IPS DF 6.9 (cell line): ENCODE measurements at regions not wholly inside any gene's neighbourhood (a gene's known extent, or its start where the extent isn't known, plus 50 kb on each side); places are given as distances from the start of the nearest gene placed in this dataset.

ENCODE experiments used
- DNase-seq: peaks from one replicate; pipeline ENCODE4 v3.0.0-alpha.2; 2013; ENCODE audit warnings: low read depth, low spot score
- H3K27ac ChIP-seq: one replicate; pipeline ENCODE4 v1.5.1; 2013; ENCODE audit warnings: low read length, control low read depth
- H3K27me3 ChIP-seq: 2 replicates; pipeline ENCODE4 v1.6.1; 2013; ENCODE audit warnings: mild to moderate bottlenecking, low read length; ENCODE audit not compliant: control insufficient read depth, insufficient read depth
- H3K36me3 ChIP-seq: 2 replicates; pipeline ENCODE4 v1.6.1; 2013; ENCODE audit warnings: low read length; ENCODE audit not compliant: control insufficient read depth, insufficient read depth
- H3K4me1 ChIP-seq: 2 replicates; pipeline ENCODE4 v1.6.1; 2013; ENCODE audit warnings: low read length; ENCODE audit not compliant: control insufficient read depth, insufficient read depth
- H3K4me3 ChIP-seq: 2 replicates; pipeline ENCODE4 v1.5.1; 2013; ENCODE audit warnings: mild to moderate bottlenecking, low read length
- H3K9me3 ChIP-seq: 2 replicates; pipeline ENCODE4 v1.6.1; 2013; ENCODE audit warnings: low read length, inconsistent platforms; ENCODE audit not compliant: control insufficient read depth, insufficient read depth
- WGBS: extraction: QIAGEN DNeasy Blood & Tissue Kit; methylation state at CpG from one replicate; pipeline ENCODE4 v1.1.7; 2013; ENCODE audit warnings: mixed read lengths, missing lambda C conversion rate; ENCODE audit not compliant: insufficient read length, insufficient coverage; 5-methylcytosine and 5-hydroxymethylcytosine counted together

DNA sequence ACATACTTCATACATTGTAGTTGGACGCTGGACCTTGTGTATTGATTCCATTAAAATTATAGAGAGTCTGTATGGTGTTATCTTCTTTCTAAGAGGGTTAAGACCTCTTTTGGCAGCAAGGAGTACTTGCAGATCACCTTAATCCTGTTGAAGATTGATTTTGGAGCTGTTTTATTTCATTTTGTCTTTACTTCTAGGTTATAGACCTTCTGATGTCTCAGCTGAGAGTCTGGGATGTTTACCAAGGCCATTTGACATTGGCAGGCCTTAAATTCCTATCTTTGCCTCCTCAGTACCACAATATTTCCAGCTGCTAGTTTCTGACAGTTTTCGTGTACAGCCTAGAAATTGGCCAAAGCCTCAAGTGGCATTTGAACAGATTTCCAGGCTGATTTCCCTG, 338.0 kb downstream of the LMO4 start:
- Histone ChIP-seq H3K4me1 (no peaks in the 10 kb centered on the region), H3K4me3 (no peak overlapping the region), H3K27ac (no peak overlapping the region), H3K36me3 (no peaks in the 10 kb centered on the region), H3K27me3 (no peaks in the 10 kb centered on the region), H3K9me3 (no peaks in the 10 kb centered on the region)
- no CpG with 5 or more reads among the region's 2 CpGs for WGBS
- no peak for DNase-seq

DNA sequence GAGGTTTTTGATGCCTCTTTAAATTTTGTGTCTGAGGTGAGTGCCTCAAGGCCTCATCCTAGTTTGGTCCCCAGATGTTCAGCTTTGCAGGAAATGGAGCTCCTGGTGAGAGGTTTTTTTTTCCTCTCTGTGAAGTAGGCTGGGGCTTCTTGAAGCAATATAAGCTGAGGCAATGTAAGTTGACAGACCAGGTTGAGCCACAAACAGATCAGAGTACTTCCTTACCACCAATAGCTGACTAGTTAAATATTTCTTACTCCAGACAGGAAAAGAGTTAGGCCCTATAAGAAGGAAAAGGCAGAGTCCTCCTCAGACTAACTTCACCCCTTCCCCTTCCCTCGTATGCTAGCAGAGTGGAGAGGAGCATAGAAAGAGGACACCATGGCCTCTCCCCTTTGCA, 341.0 kb downstream of the LMO4 start:
- no peaks in the 10 kb centered on the region for H3K36me3 ChIP-seq
- H3K27me3 ChIP-seq, result no peaks in the 10 kb centered on the region
- no peak overlapping the region for H3K4me3 ChIP-seq
- H3K9me3 ChIP-seq, result no peaks in the 10 kb centered on the region
- no peak overlapping the region for H3K27ac ChIP-seq
- H3K4me1 ChIP-seq, result no peaks in the 10 kb centered on the region
- no peak for DNase-seq
- WGBS, result no CpG with 5 or more reads among the region's 1 CpG

DNA sequence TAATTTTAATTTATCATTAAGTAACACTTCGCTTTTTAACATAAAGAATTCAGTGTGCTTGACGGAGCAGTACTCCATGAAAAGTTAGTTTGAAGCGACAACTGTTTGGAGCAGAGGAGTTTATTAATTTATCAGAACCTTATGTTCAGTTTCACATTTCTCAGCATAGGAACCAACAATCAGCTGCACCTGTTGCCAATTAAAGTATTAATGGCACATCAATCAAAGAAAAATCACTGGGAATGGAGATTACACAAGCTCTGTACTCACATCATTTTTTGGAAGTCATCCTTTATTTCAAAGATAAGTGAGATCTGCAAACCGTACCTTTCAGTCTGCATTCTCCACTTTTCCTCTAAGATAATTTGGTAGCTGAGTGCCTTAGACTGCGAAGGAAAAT, 344.6 kb downstream of the LMO4 start:
- Histone ChIP-seq H3K9me3 (no peaks in the 10 kb centered on the region), H3K27me3 (no peaks in the 10 kb centered on the region), H3K4me3 (no peak overlapping the region), H3K27ac (no peak overlapping the region), H3K36me3 (no peaks in the 10 kb centered on the region), H3K4me1 (no peaks in the 10 kb centered on the region)
- WGBS, result no CpG with 5 or more reads among the region's 5 CpGs
- no peak for DNase-seq

DNA sequence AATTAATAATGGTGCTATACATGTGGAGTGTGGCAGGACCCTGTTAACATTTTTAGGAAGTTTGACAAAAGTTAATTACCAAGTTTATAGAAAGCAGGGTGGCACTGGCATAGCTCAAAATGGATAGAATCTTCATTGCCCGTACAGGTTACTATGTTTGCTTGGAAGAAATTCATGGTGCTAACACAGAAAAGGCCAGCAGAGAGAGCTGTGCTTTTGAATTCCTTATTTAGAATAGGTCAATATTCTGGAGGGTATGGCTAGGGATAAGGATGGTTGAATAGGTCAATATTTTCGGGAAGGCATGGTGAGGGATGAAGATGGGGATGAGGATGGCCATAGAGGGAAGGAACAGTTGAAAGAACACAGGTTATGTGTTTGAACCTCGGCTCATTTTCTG, 345.1 kb downstream of the LMO4 start:
- Histone ChIP-seq H3K27ac (no peak overlapping the region), H3K4me1 (no peaks in the 10 kb centered on the region), H3K9me3 (no peaks in the 10 kb centered on the region), H3K27me3 (no peaks in the 10 kb centered on the region), H3K4me3 (no peak overlapping the region), H3K36me3 (no peaks in the 10 kb centered on the region)
- DNase-seq, result no peak
- no CpG with 5 or more reads among the region's 3 CpGs for WGBS

DNA sequence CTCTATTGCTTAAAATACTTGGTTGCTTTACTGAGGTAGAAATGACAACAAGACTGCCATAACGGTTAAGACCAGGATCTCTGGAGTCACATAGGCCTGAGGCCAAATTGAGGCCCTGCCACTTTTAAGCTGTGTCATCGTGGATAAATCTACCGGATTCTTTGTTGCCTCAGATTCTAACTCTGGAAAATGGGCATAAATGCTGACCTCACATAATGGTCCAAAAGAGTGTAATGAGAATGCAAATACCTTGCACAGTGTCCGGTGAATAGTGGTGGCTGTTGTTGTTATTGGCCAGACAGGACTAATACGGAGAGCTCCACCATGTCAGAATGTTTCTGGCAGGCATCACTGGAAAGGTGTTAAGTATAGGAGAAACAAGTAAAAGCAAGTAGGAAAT, 346.1 kb downstream of the LMO4 start:
- H3K4me3 ChIP-seq, result no peak overlapping the region
- H3K36me3 ChIP-seq, result no peaks in the 10 kb centered on the region
- H3K9me3 ChIP-seq, result no peaks in the 10 kb centered on the region
- H3K4me1 ChIP-seq, result no peaks in the 10 kb centered on the region
- no peak for DNase-seq
- H3K27me3 ChIP-seq, result no peaks in the 10 kb centered on the region
- no CpG with 5 or more reads among the region's 5 CpGs for WGBS
- no peak overlapping the region for H3K27ac ChIP-seq

DNA sequence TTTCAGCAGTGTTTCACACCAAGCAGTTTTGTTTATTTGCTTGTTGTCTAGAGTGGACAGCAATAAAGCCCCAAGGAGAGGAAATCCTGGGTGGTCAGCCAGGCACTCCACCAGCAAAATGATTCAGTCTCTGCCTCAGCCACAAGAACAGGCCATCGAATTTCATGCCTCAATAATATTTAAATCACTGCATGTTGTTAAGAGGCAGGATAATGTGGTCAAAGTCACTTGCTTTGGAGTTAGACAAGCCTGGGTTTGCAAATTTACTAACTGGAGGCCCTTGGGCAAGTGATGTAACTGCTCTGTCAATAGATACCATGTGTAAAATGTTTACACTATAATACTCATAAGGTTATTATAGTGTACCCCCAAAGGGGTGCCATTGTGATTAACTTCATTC, 349.6 kb downstream of the LMO4 start:
- H3K36me3 ChIP-seq, result no peaks in the 10 kb centered on the region
- no peaks in the 10 kb centered on the region for H3K9me3 ChIP-seq
- no CpG with 5 or more reads among the region's 1 CpG for WGBS
- DNase-seq, result no peak
- H3K27ac ChIP-seq, result no peak overlapping the region
- H3K4me1 ChIP-seq, result no peaks in the 10 kb centered on the region
- H3K4me3 ChIP-seq, result no peak overlapping the region
- no peaks in the 10 kb centered on the region for H3K27me3 ChIP-seq

DNA sequence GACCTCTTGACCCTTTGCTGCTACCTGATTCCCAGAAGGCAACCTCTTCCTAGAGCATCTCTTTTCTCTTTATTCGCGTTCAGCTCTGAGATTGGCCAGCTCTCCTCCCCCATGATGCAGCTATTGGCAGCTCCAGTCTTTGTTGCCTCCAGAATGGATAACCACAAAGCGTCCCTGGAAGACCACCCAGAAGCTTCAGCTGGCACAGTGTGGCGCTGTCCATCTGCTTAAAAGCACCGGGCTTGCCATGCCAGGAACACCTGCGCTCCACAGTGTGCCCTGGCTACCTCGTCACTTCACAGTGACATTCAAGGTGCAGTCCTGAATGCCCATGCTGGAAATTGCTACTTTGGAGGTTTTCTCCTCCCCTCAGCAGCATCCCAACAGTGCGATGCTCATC, 353.9 kb downstream of the LMO4 start:
- no peaks in the 10 kb centered on the region; the same call in 1 of the 2 replicates for H3K27me3 ChIP-seq
- no peak for DNase-seq
- WGBS, result no CpG with 5 or more reads among the region's 8 CpGs
- no peak overlapping the region for H3K27ac ChIP-seq
- no peaks in the 10 kb centered on the region for H3K36me3 ChIP-seq
- no peaks in the 10 kb centered on the region for H3K9me3 ChIP-seq
- no peak overlapping the region for H3K4me3 ChIP-seq
- H3K4me1 ChIP-seq, result peaks cover 5% of the 10 kb centered on the region; the same call in 1 of the 2 replicates

DNA sequence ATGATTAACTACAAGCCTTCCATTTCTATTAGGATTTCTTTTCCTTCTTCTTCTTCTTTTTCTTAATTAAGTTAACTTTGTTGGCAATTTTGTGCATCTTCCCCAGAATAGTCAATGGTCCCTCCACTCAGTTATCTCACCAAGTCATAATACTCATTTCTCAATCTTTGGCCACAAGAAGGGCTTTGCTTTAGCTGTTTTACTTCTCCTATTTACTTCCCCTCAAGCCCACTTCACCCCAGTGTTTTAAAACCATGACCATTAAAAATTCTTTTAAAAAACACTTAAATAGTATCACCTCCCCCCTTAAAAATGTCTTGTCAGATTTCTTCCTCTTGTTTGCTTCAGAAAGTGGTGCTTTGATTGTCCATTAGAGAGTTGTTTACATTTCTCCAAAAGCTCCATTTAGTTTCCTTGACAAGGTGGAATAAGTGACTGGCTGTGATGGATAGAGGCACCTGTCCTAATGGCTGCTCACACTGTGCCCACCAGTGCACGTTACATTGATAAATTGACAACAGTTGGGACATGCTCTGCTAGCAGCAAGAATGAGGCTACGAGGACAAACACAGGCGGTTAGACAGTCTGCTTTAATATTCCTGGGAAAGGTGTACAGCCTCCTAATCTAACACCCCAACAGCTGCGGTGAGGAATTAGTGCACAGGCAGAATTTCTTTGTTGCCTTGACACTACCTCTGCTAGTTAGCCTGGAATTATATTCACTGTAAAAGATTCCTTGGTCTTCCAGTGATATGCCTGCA, 354.7 kb downstream of the LMO4 start:
- peaks cover 5% of the 10 kb centered on the region; the same call in 1 of the 2 replicates for H3K4me1 ChIP-seq
- no CpG with 5 or more reads among the region's 4 CpGs for WGBS
- no peak overlapping the region for H3K4me3 ChIP-seq
- H3K36me3 ChIP-seq, result no peaks in the 10 kb centered on the region
- no peak for DNase-seq
- no peaks in the 10 kb centered on the region; the same call in 1 of the 2 replicates for H3K27me3 ChIP-seq
- H3K27ac ChIP-seq, result no peak overlapping the region
- H3K9me3 ChIP-seq, result no peaks in the 10 kb centered on the region

DNA sequence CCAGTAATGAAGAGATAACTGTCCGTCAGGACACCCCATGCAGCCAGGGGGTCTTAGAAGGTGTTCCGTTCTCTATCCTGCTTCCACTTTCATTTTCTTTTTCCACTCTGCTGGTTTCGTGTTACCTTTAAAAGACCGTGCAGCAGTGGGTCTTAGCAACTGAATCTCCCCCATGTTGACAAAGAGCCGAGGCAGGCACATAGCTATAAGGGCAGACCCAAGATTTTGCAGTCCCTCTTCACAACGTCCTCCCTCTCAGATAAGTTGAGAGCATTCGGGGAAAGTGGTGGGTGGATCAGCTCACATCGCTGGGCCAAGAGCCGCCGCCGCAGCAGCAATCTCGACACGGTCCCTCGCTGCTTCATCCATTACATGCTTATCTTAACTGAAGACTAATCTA, 355.5 kb downstream of the LMO4 start:
- Histone ChIP-seq H3K27me3 (no peaks in the 10 kb centered on the region; the same call in 1 of the 2 replicates), H3K9me3 (no peaks in the 10 kb centered on the region), H3K4me1 (peaks cover 5% of the 10 kb centered on the region; the same call in 1 of the 2 replicates), H3K27ac (no peak overlapping the region), H3K36me3 (no peaks in the 10 kb centered on the region), H3K4me3 (no peak overlapping the region)
- WGBS, result no CpG with 5 or more reads among the region's 14 CpGs
- DNase-seq, result no peak

DNA sequence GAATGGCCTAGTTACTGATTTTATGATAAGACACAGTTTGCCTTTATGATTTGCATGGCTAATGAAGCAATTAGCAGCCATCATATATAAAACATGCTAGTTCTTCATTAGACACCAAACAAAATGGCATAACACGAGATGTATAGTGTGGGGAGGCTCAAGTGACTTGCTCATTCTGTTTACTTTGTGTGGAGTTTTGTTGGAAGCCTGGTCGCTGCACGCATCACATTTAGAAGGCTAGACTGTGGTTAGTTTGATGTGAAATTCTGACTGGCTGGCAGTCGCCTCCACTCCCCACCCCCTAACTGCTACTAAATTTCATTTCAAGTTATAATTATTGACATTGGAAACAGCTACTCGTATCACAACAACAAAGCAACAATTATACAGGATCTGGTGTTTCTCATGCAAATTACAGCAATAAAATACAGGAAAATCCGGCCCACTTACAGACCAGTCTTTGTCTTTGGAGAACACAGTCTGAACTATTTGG, 356.1 kb downstream of the LMO4 start:
- no CpG with 5 or more reads among the region's 6 CpGs for WGBS

More for the DNA sequence above, 356.1 kb downstream of the LMO4 start:
- Histone ChIP-seq H3K4me1 (peaks cover 5% of the 10 kb centered on the region; the same call in 1 of the 2 replicates), H3K4me3 (no peak overlapping the region), H3K36me3 (no peaks in the 10 kb centered on the region), H3K9me3 (no peaks in the 10 kb centered on the region), H3K27me3 (no peaks in the 10 kb centered on the region; the same call in 1 of the 2 replicates), H3K27ac (no peak overlapping the region)
- DNase-seq, result no peak
